ENCODE measurements at regions not wholly inside any gene's neighbourhood (a gene's known extent, or its start where the extent isn't known, plus 50 kb on each side); places are given as distances from the start of the nearest gene placed in this dataset.

GRCh38 chr1:95176861-95177260 lies 57.1 kb upstream of the RWDD3 start:
- CTCF ChIA-PET = no interaction called here
- no peak for DNase-seq (ENCODE audit: low read depth)
- H3K27me3 ChIP-seq (ENCODE audit: control insufficient read depth, insufficient read depth, low read length) = no peaks in the 10 kb centered on the region
- no peak overlapping the region for H3K4me3 ChIP-seq (ENCODE audit: low read depth, low read length)
- POLR2A ChIA-PET = no interaction called here
- no peak for TF ChIP-seq CTCF (IDR thresholded peaks at IDR 0.05; ENCODE audit: insufficient read depth, low read depth, low read length)
- H3K36me3 ChIP-seq (ENCODE audit: control insufficient read depth, insufficient read depth, low read length) = no peaks in the 10 kb centered on the region

GRCh38 chr1:95179205-95179986 lies 54.6 kb upstream of the RWDD3 start:
- no peak for TF ChIP-seq CTCF (IDR thresholded peaks at IDR 0.05; ENCODE audit: insufficient read depth, low read depth, low read length)
- ChIA-PET POLR2A (no interaction called here), CTCF (interaction anchor here (1.4 kb wide), 1 partner anchor 54 kb away, joined by 3 read pairs; the partner anchor contains the start of gene RWDD3)
- Histone ChIP-seq H3K4me3 (ENCODE audit: low read depth, low read length) (no peak overlapping the region), H3K27me3 (ENCODE audit: control insufficient read depth, insufficient read depth, low read length) (no peaks in the 10 kb centered on the region), H3K36me3 (ENCODE audit: control insufficient read depth, insufficient read depth, low read length) (no peaks in the 10 kb centered on the region)
- no peak for DNase-seq (ENCODE audit: low read depth)

GRCh38 chr1:95180371-95180770 lies 53.6 kb upstream of the RWDD3 start:
- POLR2A ChIA-PET = no interaction called here
- DNase-seq (ENCODE audit: low read depth) = no peak
- CTCF ChIA-PET = interaction anchor here (1.4 kb wide), 1 partner anchor 53 kb away, joined by 3 read pairs; the partner anchor contains the start of gene RWDD3
- no peak for TF ChIP-seq CTCF (IDR thresholded peaks at IDR 0.05; ENCODE audit: insufficient read depth, low read depth, low read length)
- H3K4me3 ChIP-seq (ENCODE audit: low read depth, low read length) = no peak overlapping the region
- no peaks in the 10 kb centered on the region for H3K36me3 ChIP-seq (ENCODE audit: control insufficient read depth, insufficient read depth, low read length)
- 0 out of 2 replicates have a peak, but pooled peaks cover 1% of the 10 kb centered on the region for H3K27me3 ChIP-seq (ENCODE audit: control insufficient read depth, insufficient read depth, low read length)

GRCh38 chr1:95181096-95181495 lies 52.9 kb upstream of the RWDD3 start:
- ChIA-PET POLR2A (no interaction called here), CTCF (no interaction called here)
- DNase-seq (ENCODE audit: low read depth) = no peak
- Histone ChIP-seq H3K27me3 (ENCODE audit: control insufficient read depth, insufficient read depth, low read length) (0 out of 2 replicates have a peak, but pooled peaks cover 1% of the 10 kb centered on the region), H3K4me3 (ENCODE audit: low read depth, low read length) (no peak overlapping the region), H3K36me3 (ENCODE audit: control insufficient read depth, insufficient read depth, low read length) (no peaks in the 10 kb centered on the region)
- no peak for TF ChIP-seq CTCF (IDR thresholded peaks at IDR 0.05; ENCODE audit: insufficient read depth, low read depth, low read length)

GRCh38 chr1:95183952-95184351 lies 50.1 kb upstream of the RWDD3 start:
- no peaks in the 10 kb centered on the region for H3K36me3 ChIP-seq (ENCODE audit: control insufficient read depth, insufficient read depth, low read length)
- no peak overlapping the region for H3K4me3 ChIP-seq (ENCODE audit: low read depth, low read length)
- no peak for TF ChIP-seq CTCF (IDR thresholded peaks at IDR 0.05; ENCODE audit: insufficient read depth, low read depth, low read length)
- ChIA-PET CTCF (interaction anchor here (0.7 kb wide), 1 partner anchor 16 kb away, joined by 3 read pairs; no protein-coding TSS in a partner anchor), POLR2A (interaction anchor here (0.7 kb wide), 1 partner anchor 9 kb away, joined by 4 read pairs; no protein-coding TSS in a partner anchor)
- H3K27me3 ChIP-seq (ENCODE audit: control insufficient read depth, insufficient read depth, low read length) = 0 out of 2 replicates have a peak, but pooled peaks cover 1% of the 10 kb centered on the region
- DNase-seq (ENCODE audit: low read depth) = no peak

All from BJ (cell line).